Fibroblast of skin of back (primary cell): ENCODE measurements at regions not wholly inside any gene's neighbourhood (a gene's known extent, or its start where the extent isn't known, plus 50 kb on each side); places are given as distances from the start of the nearest gene placed in this dataset.
"Not testable (repeated sequence)": the region's sequence is repeated elsewhere in the genome, so short reads cannot be mapped to it uniquely, and the experiment has no call there.

Experiments used
- DNase-seq: peaks from one replicate; pipeline ENCODE4 v3.0.0-alpha.2; 2013

GRCh38 chr3:84680700-84681099, 278.1 kb upstream of the CADM2 start:
- no peak for DNase-seq

GRCh38 chr3:84683493-84683892, 275.3 kb upstream of the CADM2 start:
- no peak for DNase-seq

GRCh38 chr3:84685467-84685866, 273.3 kb upstream of the CADM2 start:
- DNase-seq = no peak

- DNase-seq = no peak
These were observed 266.5 kb upstream of the CADM2 start for GRCh38 chr3:84692261-84692660.

GRCh38 chr3:84710288-84710687, 248.5 kb upstream of the CADM2 start:
- not testable (repeated sequence) for DNase-seq

- DNase-seq = no peak
These were observed 240.9 kb upstream of the CADM2 start for GRCh38 chr3:84717894-84718293.

GRCh38 chr3:84724877-84725276, 233.9 kb upstream of the CADM2 start:
- DNase-seq = peak; percentile 98

GRCh38 chr3:84727616-84728015, 231.2 kb upstream of the CADM2 start:
- DNase-seq = no peak

- not testable (repeated sequence) for DNase-seq
These were observed 224.1 kb upstream of the CADM2 start for GRCh38 chr3:84734731-84735130.

GRCh38 chr3:84738086-84738485, 220.7 kb upstream of the CADM2 start:
- no peak for DNase-seq

- no peak for DNase-seq
These were observed 215.8 kb upstream of the CADM2 start for GRCh38 chr3:84742915-84743425.

GRCh38 chr3:84744130-84744529, 214.7 kb upstream of the CADM2 start:
- DNase-seq = no peak

- DNase-seq = no peak
These were observed 202.9 kb upstream of the CADM2 start for GRCh38 chr3:84755860-84756259.

- DNase-seq = no peak
These were observed 199.4 kb upstream of the CADM2 start for GRCh38 chr3:84759361-84759760.

- peak; percentile 4 for DNase-seq
These were observed 185.9 kb upstream of the CADM2 start for GRCh38 chr3:84772841-84773240.

- DNase-seq = no peak
These were observed 175.5 kb upstream of the CADM2 start for GRCh38 chr3:84783281-84783680.

- no peak for DNase-seq
These were observed 168.8 kb upstream of the CADM2 start for GRCh38 chr3:84789961-84790360.

- DNase-seq = no peak
These were observed 151.8 kb upstream of the CADM2 start for GRCh38 chr3:84806958-84807357.

GRCh38 chr3:84820126-84820525, 138.7 kb upstream of the CADM2 start:
- no peak for DNase-seq

- DNase-seq = no peak
These were observed 137.9 kb upstream of the CADM2 start for GRCh38 chr3:84820906-84821305.

- DNase-seq = no peak
These were observed 133.0 kb upstream of the CADM2 start for GRCh38 chr3:84825817-84826216.

GRCh38 chr3:84830476-84830875, 128.3 kb upstream of the CADM2 start:
- no peak for DNase-seq

GRCh38 chr3:84835366-84835765, 123.4 kb upstream of the CADM2 start:
- DNase-seq = no peak

GRCh38 chr3:84836961-84837360, 121.8 kb upstream of the CADM2 start:
- no peak for DNase-seq

- DNase-seq = no peak
These were observed 81.7 kb upstream of the CADM2 start for GRCh38 chr3:84877092-84877491.

- DNase-seq = no peak
These were observed 77.5 kb upstream of the CADM2 start for GRCh38 chr3:84881288-84881687.
